ENCODE measurements at regions not wholly inside any gene's neighbourhood (a gene's known extent, or its start where the extent isn't known, plus 50 kb on each side); places are given as distances from the start of the nearest gene placed in this dataset.
A peak's percentile ranks its signal among the peaks of the same experiment; 100 is the strongest.

GRCh38 chr12:46914336-46914735, 88.5 kb upstream of the SLC38A4 start:
- DNase-seq: no peak

- DNase-seq: no peak
These were observed 89.3 kb upstream of the SLC38A4 start for GRCh38 chr12:46915082-46915481.

- no peak for DNase-seq
These were observed 90.0 kb upstream of the SLC38A4 start for GRCh38 chr12:46915836-46916235.

GRCh38 chr12:46916796-46917419, 91.1 kb upstream of the SLC38A4 start:
- no peak for DNase-seq

- no peak for DNase-seq
These were observed 92.0 kb upstream of the SLC38A4 start for GRCh38 chr12:46917821-46918220.

- DNase-seq: no peak
These were observed 92.8 kb upstream of the SLC38A4 start for GRCh38 chr12:46918631-46919030.

- no peak for DNase-seq
These were observed 94.0 kb upstream of the SLC38A4 start for GRCh38 chr12:46919666-46920400.

GRCh38 chr12:46920499-46920898, 94.7 kb upstream of the SLC38A4 start:
- no peak for DNase-seq

- DNase-seq: no peak
These were observed 95.4 kb upstream of the SLC38A4 start for GRCh38 chr12:46921048-46921763.

GRCh38 chr12:46921764-46922133, 96.0 kb upstream of the SLC38A4 start:
- no peak for DNase-seq

GRCh38 chr12:46926526-46926925, 100.7 kb upstream of the SLC38A4 start:
- no peak for DNase-seq

GRCh38 chr12:46930101-46930500, 104.3 kb upstream of the SLC38A4 start:
- DNase-seq: no peak

GRCh38 chr12:46933947-46934346, 108.2 kb upstream of the SLC38A4 start:
- peak; percentile 5 for DNase-seq

- DNase-seq: no peak
These were observed 108.7 kb upstream of the SLC38A4 start for GRCh38 chr12:46934374-46935111.

- DNase-seq: no peak
These were observed 109.6 kb upstream of the SLC38A4 start for GRCh38 chr12:46935271-46935847.

GRCh38 chr12:46936042-46936441, 110.2 kb upstream of the SLC38A4 start:
- DNase-seq: no peak

GRCh38 chr12:46938071-46938678, 112.4 kb upstream of the SLC38A4 start:
- no peak for DNase-seq

GRCh38 chr12:46941981-46942380, 116.2 kb upstream of the SLC38A4 start:
- no peak for DNase-seq

GRCh38 chr12:46942579-46942978, 116.8 kb upstream of the SLC38A4 start:
- DNase-seq: no peak

- no peak for DNase-seq
These were observed 118.3 kb upstream of the SLC38A4 start for GRCh38 chr12:46944088-46944487.

- DNase-seq: no peak
These were observed 119.0 kb upstream of the SLC38A4 start for GRCh38 chr12:46944771-46945170.

GRCh38 chr12:46945591-46945990, 119.8 kb upstream of the SLC38A4 start:
- DNase-seq: no peak

- DNase-seq: no peak
These were observed 120.3 kb upstream of the SLC38A4 start for GRCh38 chr12:46946137-46946536.
